ENCODE measurements at regions not wholly inside any gene's neighbourhood (a gene's known extent, or its start where the extent isn't known, plus 50 kb on each side); places are given as distances from the start of the nearest gene placed in this dataset.

GRCh38 chr7:128176696-128177095 is 64.4 kb upstream of the LEP start:
- DNase-seq (ENCODE audit: low spot score): no peak
- TF ChIP-seq CTCF (IDR thresholded peaks at IDR 0.05; ENCODE audit: extremely low read depth, missing control alignments): no peak

DNA sequence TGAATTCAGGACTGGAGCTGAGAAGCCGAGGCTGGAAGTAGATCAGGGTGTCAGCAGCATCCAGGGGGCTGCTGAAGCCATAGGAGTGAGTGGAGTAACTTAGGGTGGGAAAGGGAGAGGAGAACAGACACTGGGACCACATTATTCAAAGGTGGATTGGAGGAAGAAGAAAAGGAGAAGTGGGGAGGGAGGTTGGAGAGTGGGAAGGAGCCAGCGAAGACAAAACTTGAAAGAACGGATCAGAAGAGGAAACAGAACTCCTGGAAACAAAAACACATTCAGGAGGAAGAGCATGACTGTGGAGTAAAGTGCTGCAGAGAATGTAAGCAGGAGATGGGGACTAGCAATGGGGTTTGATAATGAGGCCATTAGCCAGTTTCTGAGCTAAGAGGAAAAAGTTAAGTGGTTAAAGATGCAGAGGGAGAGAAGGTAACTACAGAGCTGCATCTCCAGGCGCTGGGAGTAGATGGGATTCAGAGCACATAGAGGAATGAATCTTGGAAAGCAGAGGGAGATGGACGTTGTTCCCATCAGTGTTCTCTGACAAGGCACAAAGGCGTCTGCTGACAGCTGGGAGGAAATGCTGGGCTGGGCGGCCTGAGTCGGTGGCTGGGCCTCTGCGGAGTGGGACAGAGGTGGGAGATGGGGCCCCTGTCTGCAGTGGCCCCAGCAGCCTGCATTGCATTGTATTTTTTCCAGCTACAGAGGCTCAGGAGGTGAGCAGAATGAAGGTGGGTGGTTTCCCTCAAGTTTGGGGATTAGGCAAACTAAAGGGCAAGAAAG is 63.1 kb upstream of the LEP start:
- no peak for TF ChIP-seq CTCF (IDR thresholded peaks at IDR 0.05; ENCODE audit: extremely low read depth, missing control alignments)
- no peak for DNase-seq (ENCODE audit: low spot score)

DNA sequence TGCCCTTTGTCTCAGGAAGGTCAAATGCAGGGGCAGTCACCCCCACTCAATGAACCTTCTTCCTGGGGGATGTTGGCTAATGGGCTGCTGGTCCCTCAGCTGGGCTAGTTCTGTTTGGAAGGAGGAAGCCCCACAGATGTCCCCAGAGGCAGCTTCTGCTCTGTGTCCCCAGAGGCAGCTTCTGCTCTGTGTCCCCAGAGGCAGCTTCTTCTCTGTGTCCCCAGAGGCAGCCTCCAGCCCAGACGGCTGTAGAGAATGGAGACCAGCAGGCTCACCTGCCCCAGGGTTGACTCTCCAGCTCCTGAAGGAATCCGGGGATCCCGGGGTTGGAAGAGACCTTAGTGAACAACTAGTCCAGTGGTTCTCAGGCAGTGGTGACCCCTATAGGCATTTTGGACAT is 62.5 kb upstream of the LEP start:
- no peak for DNase-seq (ENCODE audit: low spot score)
- TF ChIP-seq CTCF (IDR thresholded peaks at IDR 0.05; ENCODE audit: extremely low read depth, missing control alignments): no peak

- no peak for TF ChIP-seq CTCF (IDR thresholded peaks at IDR 0.05; ENCODE audit: extremely low read depth, missing control alignments)
- no peak for DNase-seq (ENCODE audit: low spot score)
Observed at GRCh38 chr7:128188396-128189230, 52.5 kb upstream of the LEP start.

GRCh38 chr7:128189231-128189930 is 51.7 kb upstream of the LEP start:
- no peak for DNase-seq (ENCODE audit: low spot score)
- TF ChIP-seq CTCF (IDR thresholded peaks at IDR 0.05; ENCODE audit: extremely low read depth, missing control alignments): no peak

GRCh38 chr7:128190051-128190647 is 50.9 kb upstream of the LEP start:
- no peak for DNase-seq (ENCODE audit: low spot score)
- no peak for TF ChIP-seq CTCF (IDR thresholded peaks at IDR 0.05; ENCODE audit: extremely low read depth, missing control alignments)

All from GM20000 (cell line).